CD4-positive, alpha-beta T cell treated with Interleukin-10 for 1 hour (primary cell): ENCODE measurements at regions not wholly inside any gene's neighbourhood (a gene's known extent, or its start where the extent isn't known, plus 50 kb on each side); places are given as distances from the start of the nearest gene placed in this dataset.

Source experiments
- DNase-seq: peaks from one replicate; pipeline ENCODE4 v3.0.0-alpha.2; 2020

DNA sequence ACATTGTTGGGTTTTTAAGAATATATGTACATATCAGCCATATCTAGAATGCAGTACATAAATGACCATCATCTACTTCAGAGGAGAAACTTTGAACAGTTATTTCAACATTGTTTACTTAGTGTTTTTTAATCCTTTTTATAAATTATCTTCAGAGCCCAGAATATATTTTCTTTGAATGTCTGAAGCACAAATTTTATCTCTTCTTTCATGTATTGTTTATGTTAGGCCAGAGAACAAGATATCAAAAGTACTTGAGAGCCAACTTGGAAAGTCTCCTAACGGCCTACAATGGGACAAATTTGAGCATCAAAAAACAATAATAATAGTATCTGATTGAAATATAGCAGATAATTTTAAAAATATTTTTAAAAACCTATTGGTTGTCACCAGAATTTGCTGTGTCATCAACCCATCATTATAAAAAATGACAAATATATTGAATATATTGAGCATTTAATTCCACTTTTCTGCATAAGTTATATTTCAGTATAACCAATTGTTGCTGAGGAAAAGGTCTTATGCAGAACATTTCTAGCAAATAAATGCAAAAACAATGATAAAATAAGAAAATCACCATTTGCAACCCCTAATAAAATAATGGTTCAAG, 67.5 kb upstream of the CCNG1 start:
- DNase-seq: no peak

DNA sequence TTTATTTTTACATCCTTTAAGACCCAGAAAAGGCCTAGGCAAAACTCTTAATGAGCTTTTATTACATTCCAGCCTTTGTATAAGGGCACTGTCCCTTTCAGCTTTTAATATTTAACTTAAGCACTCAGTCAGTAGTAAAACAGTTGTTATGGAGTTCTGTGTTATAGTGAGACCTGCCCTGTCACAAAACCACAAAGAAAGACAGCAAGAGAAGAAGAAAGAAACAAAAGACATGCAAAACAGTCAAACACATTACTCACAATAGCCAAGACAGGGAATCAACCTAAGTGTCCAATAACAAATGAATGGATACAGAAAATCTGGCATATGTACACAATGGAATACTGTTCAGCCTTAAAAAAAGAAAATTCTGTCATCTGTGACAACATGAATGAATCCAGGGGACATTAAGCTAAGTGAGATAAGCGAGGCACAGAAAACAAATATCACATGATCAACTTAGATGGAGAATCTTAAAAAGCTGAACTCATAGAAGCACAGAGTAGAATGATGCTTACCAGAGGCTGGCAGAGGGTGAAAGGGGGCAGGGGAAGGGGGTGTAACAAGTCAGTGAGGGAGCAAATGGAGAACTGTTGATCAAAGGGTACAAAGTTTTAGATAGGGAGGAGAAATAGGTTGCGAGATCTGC, 63.8 kb upstream of the CCNG1 start:
- DNase-seq: no peak

DNA sequence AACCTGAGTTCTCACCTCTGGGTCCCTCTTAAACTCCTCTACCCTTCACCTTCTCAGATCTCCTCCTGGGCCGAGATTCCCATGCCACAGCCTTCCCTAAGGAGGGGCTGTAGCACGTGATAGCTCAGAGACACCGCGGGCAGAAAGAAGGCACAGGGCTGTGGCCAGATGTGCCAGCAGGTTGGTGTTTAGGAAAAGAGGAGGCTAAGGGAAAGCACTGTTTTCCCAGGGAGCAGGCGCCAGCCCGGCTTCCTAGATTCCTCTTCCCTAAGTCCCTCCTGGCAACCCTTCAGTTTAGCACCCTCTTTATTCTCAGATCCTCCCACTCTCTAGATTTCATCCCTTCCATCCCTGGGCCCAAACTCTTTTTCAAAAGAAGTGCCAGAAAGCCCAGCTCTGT, 59.4 kb upstream of the CCNG1 start:
- no peak for DNase-seq

DNA sequence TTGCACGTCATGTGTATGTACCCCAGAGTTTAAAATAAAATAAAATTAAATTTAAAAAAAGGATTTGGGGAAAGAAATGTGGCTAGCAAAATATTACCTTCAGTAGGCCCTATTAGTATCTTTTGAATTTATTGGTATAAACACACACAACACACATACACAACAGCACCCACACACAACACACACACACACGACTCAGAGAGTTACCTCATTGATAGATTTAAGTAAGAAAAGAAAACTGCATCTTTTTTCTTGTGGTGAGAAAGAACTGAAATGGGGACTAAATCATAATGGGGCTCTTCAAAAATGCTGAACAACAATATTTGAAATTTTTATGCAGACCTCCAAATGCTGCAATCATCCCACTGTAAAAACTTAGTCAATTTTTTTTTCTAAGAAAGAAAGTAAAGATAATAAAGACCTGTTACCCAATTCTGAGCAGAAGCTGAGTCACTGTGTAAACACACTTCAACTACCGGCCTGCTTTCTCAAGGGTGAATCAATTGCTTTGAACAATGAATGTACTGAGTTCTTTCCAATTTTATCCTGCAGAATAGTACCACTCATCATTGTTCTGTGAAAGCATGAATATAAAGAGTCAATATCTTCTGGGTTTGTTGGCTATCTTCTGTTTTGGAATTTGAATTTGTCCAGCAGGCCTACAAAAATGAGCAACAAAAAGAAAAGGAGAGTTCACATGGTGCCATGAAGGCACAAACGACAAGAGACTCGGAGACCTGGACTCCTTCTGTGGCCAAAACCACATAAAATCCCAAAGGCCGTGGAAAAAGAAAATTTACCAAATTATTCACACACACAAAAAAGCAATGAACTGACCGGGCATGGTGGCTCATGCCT, 57.9 kb upstream of the CCNG1 start:
- DNase-seq: no peak

DNA sequence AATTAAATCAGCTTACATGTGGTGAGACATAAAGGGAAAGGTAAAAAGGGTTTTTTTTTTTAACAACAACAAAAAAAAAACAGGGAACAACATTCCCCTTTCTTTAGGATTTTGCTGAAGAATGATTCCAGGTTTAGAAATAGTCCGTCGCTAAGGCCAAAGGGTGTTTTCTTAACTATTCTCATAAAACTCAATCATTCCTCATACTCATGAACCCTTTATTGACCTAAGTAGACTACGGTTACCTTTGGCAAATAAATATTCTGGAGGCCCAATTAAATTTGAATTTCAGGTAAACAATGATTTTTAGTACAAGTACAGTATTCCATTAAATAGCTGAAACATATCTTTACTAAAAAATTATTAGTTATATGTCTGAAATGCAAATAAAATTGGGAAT, 55.6 kb upstream of the CCNG1 start:
- no peak for DNase-seq

DNA sequence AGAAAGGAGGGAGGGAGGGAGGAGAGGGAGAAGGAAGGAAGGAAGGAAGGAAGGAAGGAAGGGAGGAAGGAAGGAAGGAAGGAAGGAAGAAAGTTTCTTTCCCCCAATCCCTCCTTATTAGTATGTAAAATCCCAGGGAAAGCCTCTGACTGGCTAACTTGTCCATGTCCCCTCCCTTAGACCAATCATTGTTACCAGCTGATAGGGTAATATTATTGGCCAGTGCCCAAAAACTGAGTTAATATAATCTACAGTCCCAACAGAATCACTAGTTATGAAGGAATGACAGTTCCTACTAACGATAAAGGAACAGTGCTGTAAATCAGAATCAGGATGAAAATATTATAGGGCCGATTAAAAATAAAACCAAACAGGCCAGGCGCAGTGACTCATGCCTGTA, 53.6 kb upstream of the CCNG1 start:
- no peak for DNase-seq

DNA sequence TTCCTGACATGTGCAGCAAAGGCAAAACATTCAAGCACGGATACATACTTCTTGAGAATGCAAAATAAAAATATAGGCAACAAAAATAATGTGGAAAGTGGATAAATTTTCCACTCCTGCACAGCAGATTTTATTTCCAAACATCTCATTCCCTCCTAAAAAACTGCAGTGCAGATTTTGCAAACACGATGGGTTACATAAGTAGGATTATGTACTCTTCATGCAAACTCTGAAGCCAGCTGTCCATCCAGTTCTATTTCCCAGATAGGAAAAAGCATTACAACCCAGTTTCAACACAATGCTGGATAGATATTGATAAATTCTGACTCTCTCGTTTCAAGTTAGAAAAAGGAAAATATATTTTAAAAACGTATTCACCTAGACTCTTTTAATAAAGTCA, 52.7 kb upstream of the CCNG1 start:
- no peak for DNase-seq

DNA sequence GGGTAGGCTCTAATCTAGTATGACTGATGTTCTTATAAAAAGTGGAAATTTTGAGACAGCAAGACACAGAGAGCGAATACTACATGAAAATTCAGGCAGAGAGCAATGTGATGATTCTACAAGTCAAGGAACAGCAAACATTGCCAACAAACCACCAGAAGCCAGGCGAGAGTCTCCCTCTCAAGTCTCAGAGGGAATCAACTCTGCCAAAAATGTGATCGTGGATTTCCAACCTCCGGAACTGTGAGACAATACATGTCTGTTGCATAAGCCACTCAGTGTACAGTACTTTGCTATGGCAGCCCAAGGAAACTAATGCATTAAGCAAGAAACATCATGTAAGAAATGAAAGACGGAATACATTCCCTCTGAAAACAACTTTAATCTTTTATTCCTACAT, 52.1 kb upstream of the CCNG1 start:
- no peak for DNase-seq

DNA sequence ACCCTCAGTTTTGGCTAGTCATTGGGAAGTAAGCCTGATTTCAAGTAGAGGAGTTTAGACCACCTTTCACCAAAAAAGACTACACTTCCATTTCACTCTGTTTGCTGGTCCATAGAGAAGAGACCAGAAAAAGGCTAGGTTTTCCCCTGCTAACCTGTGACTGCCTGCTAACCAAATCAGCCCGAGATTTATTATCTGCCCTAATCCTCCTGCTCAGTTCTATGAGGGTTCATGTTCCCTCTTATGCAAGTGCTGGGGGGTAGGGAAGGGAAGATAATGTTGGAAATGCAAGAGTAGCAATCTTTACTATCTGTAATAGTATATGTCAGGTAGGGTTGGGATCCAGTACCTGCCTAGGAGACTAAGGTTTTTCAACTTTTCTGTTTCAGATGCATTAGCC, 51.6 kb upstream of the CCNG1 start:
- no peak for DNase-seq

DNA sequence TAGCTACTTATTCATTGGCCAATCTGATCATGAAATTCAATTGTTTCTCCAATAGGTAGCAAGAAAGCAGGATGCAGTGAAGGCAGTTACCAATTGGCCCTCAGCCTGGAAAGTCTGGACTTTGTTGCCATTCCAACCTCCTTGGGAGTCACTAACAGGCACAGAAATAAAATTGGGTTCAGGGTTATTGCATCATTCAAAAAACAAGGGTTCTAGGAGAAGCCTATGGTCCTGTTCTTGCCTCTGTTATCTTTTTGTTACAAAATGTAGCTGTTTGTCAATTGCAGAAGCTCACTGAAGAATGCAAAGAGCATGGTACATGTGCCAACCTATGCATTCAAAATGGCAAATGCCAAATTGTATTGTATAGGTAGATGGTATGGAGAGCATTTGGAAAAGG, 51.0 kb upstream of the CCNG1 start:
- no peak for DNase-seq

DNA sequence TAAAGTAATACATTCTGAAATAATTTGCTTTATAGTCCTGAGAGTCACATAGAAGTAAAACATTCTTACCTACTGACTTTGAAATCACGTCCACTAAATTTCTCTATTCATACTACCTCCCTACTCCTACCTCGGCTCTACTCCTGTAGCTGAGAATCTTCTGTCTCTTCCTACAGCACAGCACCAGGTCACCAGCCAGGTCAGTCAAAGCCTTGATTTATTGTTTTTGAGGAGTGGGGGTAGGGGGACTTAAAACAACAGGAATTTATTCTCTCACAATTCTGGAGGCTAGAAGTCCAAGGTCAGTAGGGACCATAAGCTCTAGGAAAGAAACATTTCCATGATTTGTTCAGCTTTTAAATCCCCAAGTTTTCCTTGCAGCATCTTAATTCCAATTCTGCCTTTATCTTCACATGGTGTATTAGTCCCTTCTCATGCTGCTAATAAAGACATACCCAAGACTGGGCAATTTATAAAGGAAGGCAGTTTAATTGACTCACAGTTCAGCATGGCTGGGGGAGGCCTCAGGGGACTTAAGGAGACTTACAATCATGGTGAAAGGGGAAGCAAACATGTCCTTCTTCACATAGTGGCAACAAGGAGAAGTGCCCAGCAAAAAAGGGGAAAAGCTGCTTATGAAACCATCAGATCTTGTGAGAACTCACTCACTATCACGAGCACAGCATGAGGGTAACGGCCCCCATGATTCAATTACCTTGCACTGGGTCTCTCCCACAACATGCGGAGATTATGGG, 49.6 kb upstream of the CCNG1 start:
- DNase-seq: no peak
